Loucy (cell line): ENCODE measurements at regions not wholly inside any gene's neighbourhood (a gene's known extent, or its start where the extent isn't known, plus 50 kb on each side); places are given as distances from the start of the nearest gene placed in this dataset.
"Not testable (repeated sequence)": the region's sequence is repeated elsewhere in the genome, so short reads cannot be mapped to it uniquely, and the experiment has no call there.

Experiments used
- H2AFZ ChIP-seq: fragments of 200-600 bp; sonication (generic); 2 replicates; pipeline ENCODE4 v1.6.0; 2016; ENCODE audit warnings: antibody characterized with exemption, mild to moderate bottlenecking, low read length, moderate library complexity
- H3F3A ChIP-seq: fragments of 200-600 bp; 2 replicates; pipeline ENCODE4 v1.6.0; 2016; ENCODE audit warnings: antibody characterized with exemption, low read depth, mild to moderate bottlenecking
- H3K27me3 ChIP-seq: fragments of 200-600 bp; sonication (generic); 2 replicates; pipeline ENCODE4 v1.6.1; 2014; ENCODE audit warnings: low read length, mild to moderate bottlenecking; ENCODE audit not compliant: insufficient read depth, poor library complexity, severe bottlenecking
- H3K36me3 ChIP-seq: fragments of 200-600 bp; sonication (generic); 2 replicates; pipeline ENCODE4 v1.6.1; 2016; ENCODE audit warnings: low read length; ENCODE audit not compliant: insufficient read depth
- H3K4me1 ChIP-seq: fragments of 200-600 bp; sonication (generic); 2 replicates; pipeline ENCODE4 v1.5.1; 2014; ENCODE audit warnings: low read length, mild to moderate bottlenecking; ENCODE audit not compliant: insufficient read depth, poor library complexity, severe bottlenecking
- H3K4me2 ChIP-seq: fragments of 200-600 bp; sonication (generic); 2 replicates; pipeline ENCODE4 v1.6.0; 2014; ENCODE audit warnings: antibody characterized with exemption, low read length, low read depth, mild to moderate bottlenecking; ENCODE audit not compliant: poor library complexity, severe bottlenecking
- H3K4me3 ChIP-seq: fragments of 200-600 bp; sonication (generic); 2 replicates; pipeline ENCODE4 v1.5.1; 2014; ENCODE audit warnings: low read length, mild to moderate bottlenecking, mixed read lengths; ENCODE audit not compliant: poor library complexity, severe bottlenecking
- H3K79me2 ChIP-seq: fragments of 200-600 bp; sonication (generic); 2 replicates; pipeline ENCODE4 v1.6.1; 2014; ENCODE audit warnings: low read length; ENCODE audit not compliant: insufficient read depth
- H3K9ac ChIP-seq: fragments of 200-600 bp; sonication (generic); 2 replicates; pipeline ENCODE4 v1.6.0; 2014; ENCODE audit warnings: mild to moderate bottlenecking, low read depth, low read length, moderate library complexity; ENCODE audit not compliant: poor library complexity, severe bottlenecking
- H3K9me2 ChIP-seq: fragments of 200-600 bp; sonication (generic); replicated peaks from 2 replicates; pipeline ENCODE4 v1.6.1; 2016; ENCODE audit warnings: low read depth, low read length, mixed read lengths
- H3K9me3 ChIP-seq: fragments of 200-600 bp; sonication (generic); 2 replicates; pipeline ENCODE4 v1.6.1; 2014; ENCODE audit warnings: mild to moderate bottlenecking, antibody characterized with exemption, low read length, low read depth; ENCODE audit not compliant: insufficient read depth
- H4K20me1 ChIP-seq: fragments of 200-600 bp; sonication (generic); 2 replicates; pipeline ENCODE4 v1.6.0; 2014; ENCODE audit warnings: antibody characterized with exemption, low read length, mild to moderate bottlenecking; ENCODE audit not compliant: insufficient read depth, poor library complexity, severe bottlenecking

DNA sequence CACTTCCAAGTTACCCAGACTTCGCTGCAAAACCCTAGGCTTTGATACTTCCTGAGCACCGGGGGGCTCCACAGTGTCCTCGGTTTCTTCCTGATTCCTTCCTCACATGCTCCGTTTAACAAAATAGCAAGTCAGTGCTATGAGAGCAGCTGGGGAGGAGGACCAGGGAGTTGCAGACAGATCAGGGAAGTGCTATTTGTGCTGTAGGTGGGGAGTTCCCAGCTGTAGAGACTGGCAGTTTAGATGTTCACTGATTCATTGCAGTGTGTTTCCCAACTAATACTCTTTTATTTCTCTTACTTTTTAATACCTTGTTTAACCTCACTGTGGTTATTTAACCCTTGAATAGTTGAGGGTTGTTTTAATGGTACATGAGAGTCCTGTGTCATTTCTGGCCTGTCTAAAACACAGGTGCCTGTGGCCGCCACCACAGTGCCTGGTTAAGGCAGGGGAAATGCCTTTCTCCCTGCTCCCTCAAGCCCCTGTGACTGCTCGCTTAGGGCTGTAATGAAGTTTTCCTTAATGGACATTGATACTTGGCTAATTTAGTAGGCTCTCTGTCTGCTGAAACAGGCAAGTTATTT is 113.5 kb downstream of the GOLGA6L22 start:
- H3K4me1 ChIP-seq, H3K9ac ChIP-seq, H3K4me3 ChIP-seq: not testable (repeated sequence)

GRCh38 chr15:22572792-22573191 is 114.1 kb downstream of the GOLGA6L22 start:
- not testable (repeated sequence) for H3K9ac ChIP-seq, H4K20me1 ChIP-seq, H3F3A ChIP-seq, H2AFZ ChIP-seq, H3K27me3 ChIP-seq, H3K4me1 ChIP-seq, H3K9me3 ChIP-seq, H3K36me3 ChIP-seq, H3K79me2 ChIP-seq, H3K9me2 ChIP-seq, H3K4me3 ChIP-seq, H3K4me2 ChIP-seq

More for the DNA sequence above, 113.5 kb downstream of the GOLGA6L22 start:
- H3K4me2 ChIP-seq, H4K20me1 ChIP-seq, H3K9me2 ChIP-seq, H3K79me2 ChIP-seq, H3K36me3 ChIP-seq, H3F3A ChIP-seq, H3K27me3 ChIP-seq, H3K9me3 ChIP-seq, H2AFZ ChIP-seq: not testable (repeated sequence)

- not testable (repeated sequence) for H3K4me1 ChIP-seq, H3K9me2 ChIP-seq, H3K27me3 ChIP-seq, H3K9me3 ChIP-seq, H3K9ac ChIP-seq, H3K4me2 ChIP-seq, H2AFZ ChIP-seq, H3F3A ChIP-seq, H3K79me2 ChIP-seq, H3K4me3 ChIP-seq, H4K20me1 ChIP-seq, H3K36me3 ChIP-seq
Measured at GRCh38 chr15:22577828-22578227, 119.1 kb downstream of the GOLGA6L22 start.

GRCh38 chr15:22579213-22579612 is 120.5 kb downstream of the GOLGA6L22 start:
- not testable (repeated sequence) for H3K4me3 ChIP-seq, H3K27me3 ChIP-seq, H3K9me3 ChIP-seq, H2AFZ ChIP-seq, H3F3A ChIP-seq, H4K20me1 ChIP-seq, H3K36me3 ChIP-seq, H3K4me2 ChIP-seq, H3K9me2 ChIP-seq, H3K9ac ChIP-seq, H3K4me1 ChIP-seq, H3K79me2 ChIP-seq

DNA sequence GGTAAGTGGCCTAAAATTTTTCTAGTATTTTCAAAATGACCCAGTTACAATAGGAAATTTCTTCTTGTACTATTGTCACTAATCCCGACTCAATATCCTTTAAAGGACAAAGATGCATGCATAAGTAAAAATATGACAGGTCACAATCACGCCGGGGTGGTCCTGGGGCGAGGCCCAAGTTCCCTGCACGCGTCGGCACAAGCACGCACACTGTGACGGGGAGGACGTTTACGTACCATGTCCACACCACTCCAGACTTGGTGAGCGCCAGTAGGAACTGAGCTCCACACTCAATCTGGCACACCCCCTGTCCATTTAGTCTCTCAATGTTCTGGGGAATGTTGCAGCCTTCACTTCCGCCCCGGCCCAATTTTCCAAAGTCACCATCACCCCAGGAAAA is 128.7 kb downstream of the GOLGA6L22 start:
- H3K36me3 ChIP-seq, H3K9me2 ChIP-seq, H3K4me3 ChIP-seq, H4K20me1 ChIP-seq, H3K79me2 ChIP-seq, H3K9me3 ChIP-seq, H2AFZ ChIP-seq, H3F3A ChIP-seq, H3K9ac ChIP-seq, H3K27me3 ChIP-seq, H3K4me1 ChIP-seq, H3K4me2 ChIP-seq: not testable (repeated sequence)

GRCh38 chr15:22598552-22598951 is 139.8 kb downstream of the GOLGA6L22 start:
- H2AFZ ChIP-seq, H3K4me3 ChIP-seq: not testable (repeated sequence)

GRCh38 chr15:22599526-22600320 is 141.0 kb downstream of the GOLGA6L22 start:
- not testable (repeated sequence) for H3K4me2 ChIP-seq, H3F3A ChIP-seq, H3K79me2 ChIP-seq, H3K4me1 ChIP-seq, H3K4me3 ChIP-seq, H3K36me3 ChIP-seq, H3K9me2 ChIP-seq, H2AFZ ChIP-seq, H3K9ac ChIP-seq, H4K20me1 ChIP-seq, H3K9me3 ChIP-seq, H3K27me3 ChIP-seq

More at GRCh38 chr15:22598552-22598951, 139.8 kb downstream of the GOLGA6L22 start:
- H3K36me3 ChIP-seq, H3K4me2 ChIP-seq, H3K79me2 ChIP-seq, H3K9me3 ChIP-seq, H3K9ac ChIP-seq, H3K4me1 ChIP-seq, H4K20me1 ChIP-seq, H3F3A ChIP-seq, H3K9me2 ChIP-seq, H3K27me3 ChIP-seq: not testable (repeated sequence)
